ENCODE measurements at regions not wholly inside any gene's neighbourhood (a gene's known extent, or its start where the extent isn't known, plus 50 kb on each side); places are given as distances from the start of the nearest gene placed in this dataset.
A peak's percentile ranks its signal among the peaks of the same experiment; 100 is the strongest.

DNA sequence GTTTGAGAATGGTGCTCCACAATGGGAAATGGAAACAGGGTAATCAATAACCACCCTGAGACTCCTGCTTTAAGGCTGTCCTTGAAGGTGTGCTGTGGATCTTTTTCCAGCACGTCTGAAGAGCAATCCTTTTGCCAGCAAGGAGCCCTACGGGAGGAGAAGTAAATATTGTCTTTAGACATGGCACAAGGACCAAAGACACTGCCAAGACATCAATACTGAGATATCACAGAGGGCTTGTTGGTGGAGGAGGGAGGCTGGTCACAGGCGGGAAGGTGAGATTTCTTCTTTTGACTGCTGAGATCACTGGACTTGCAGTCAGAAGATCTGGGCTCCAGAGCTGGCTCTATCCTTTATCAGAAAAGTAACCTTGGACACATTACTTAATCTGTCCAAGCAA is 135.0 kb upstream of the ZNF462 start:
- TF ChIP-seq, protein P1, sequence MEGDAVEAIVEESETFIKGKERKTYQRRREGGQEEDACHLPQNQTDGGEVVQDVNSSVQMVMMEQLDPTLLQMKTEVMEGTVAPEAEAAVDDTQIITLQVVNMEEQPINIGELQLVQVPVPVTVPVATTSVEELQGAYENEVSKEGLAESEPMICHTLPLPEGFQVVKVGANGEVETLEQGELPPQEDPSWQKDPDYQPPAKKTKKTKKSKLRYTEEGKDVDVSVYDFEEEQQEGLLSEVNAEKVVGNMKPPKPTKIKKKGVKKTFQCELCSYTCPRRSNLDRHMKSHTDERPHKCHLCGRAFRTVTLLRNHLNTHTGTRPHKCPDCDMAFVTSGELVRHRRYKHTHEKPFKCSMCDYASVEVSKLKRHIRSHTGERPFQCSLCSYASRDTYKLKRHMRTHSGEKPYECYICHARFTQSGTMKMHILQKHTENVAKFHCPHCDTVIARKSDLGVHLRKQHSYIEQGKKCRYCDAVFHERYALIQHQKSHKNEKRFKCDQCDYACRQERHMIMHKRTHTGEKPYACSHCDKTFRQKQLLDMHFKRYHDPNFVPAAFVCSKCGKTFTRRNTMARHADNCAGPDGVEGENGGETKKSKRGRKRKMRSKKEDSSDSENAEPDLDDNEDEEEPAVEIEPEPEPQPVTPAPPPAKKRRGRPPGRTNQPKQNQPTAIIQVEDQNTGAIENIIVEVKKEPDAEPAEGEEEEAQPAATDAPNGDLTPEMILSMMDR (IDR thresholded peaks at IDR 0.05), result no peak
- no peak for FAIRE-seq
- 22 to 34% methylated on average over 3 of the region's 3 CpGs for WGBS, 2 donors

DNA sequence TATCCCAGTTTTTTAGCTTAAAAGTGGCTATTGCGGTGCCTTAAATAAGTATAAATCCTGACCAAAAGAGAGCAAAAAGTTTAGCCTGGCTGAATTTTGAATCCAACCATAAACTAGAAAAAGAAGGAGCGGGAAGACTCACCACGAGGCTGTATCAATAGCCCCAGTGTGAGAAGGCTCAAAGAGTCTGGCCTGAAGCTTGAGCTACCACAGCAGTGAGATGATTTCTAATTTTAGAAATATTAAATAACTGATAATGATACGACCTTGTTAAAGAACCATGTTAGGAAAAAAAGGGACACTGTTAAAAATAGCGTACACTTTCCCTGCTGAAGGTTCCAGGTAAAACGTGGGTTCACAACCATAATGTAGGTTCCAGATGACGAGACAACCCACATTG is 134.1 kb upstream of the ZNF462 start:
- H3K9me3 ChIP-seq, result no peaks in the 10 kb centered on the region
- no peak for FAIRE-seq
- peaks cover 3 to 13% (median 8%) of the 10 kb centered on the region in 3 donors for H3K4me1 ChIP-seq
- TF ChIP-seq, protein P1 (IDR thresholded peaks at IDR 0.05), result no peak
- DNase-seq, result no peak
- H3K4me3 ChIP-seq, result no peak overlapping the region
- H3K27me3 ChIP-seq, result no peaks in the 10 kb centered on the region
- no peaks in the 10 kb centered on the region for H3K36me3 ChIP-seq
- no peak overlapping the region for H3K27ac ChIP-seq
- intact Hi-C loops (cut with DNase I), result no loop called here
- 50 to 57% methylated on average over 7 of the region's 7 CpGs for WGBS, 2 donors
- ATAC-seq, result peak in 1 of 4 donors; percentile 55

More for the DNA sequence above, 135.0 kb upstream of the ZNF462 start:
- intact Hi-C loops (cut with DNase I), result no loop called here
- Histone ChIP-seq H3K4me1 (peaks cover 0 to 5% (median 3%) of the 10 kb centered on the region in 3 donors), H3K9me3 (no peaks in the 10 kb centered on the region), H3K27me3 (no peaks in the 10 kb centered on the region), H3K36me3 (no peaks in the 10 kb centered on the region), H3K4me3 (no peak overlapping the region), H3K27ac (no peak overlapping the region)
- peak in 3 of 6 donors; percentile 13 to 32 (median 13) for DNase-seq
- ATAC-seq, result peak; percentile 17 to 90 (median 67)

DNA sequence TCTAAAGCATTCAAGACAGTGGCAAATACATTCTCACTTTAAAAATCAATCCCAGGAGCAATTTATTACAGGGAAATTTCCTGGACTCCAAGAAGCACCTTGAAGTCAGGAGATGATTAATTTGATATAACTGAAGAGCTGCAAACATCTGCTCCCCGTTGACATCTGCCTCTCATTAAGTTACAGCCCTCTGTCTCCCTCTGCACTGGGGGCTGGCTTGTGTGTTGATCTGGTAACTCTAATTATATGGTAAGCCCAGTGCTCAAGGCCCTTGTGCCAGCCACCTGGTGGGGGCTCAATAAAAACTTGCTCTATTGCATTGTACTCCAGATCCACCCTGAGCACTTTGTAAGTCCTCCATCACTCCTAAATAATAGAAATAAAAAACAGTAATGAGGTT is 131.1 kb upstream of the ZNF462 start:
- no peak for FAIRE-seq
- intact Hi-C loops (cut with DNase I), result no loop called here
- no peaks in the 10 kb centered on the region for H3K27me3 ChIP-seq
- no peaks in the 10 kb centered on the region for H3K9me3 ChIP-seq
- peaks cover 7 to 18% (median 13%) of the 10 kb centered on the region in 3 donors for H3K4me1 ChIP-seq
- DNase-seq, result no peak
- WGBS, 2 donors, result 33 to 53% methylated on average over 1 of the region's 1 CpG
- no peaks in the 10 kb centered on the region for H3K36me3 ChIP-seq
- H3K27ac ChIP-seq, result no peak overlapping the region
- TF ChIP-seq, protein P1 (IDR thresholded peaks at IDR 0.05), result no peak
- H3K4me3 ChIP-seq, result no peak overlapping the region
- no peak for ATAC-seq

GRCh38 chr9:106733828-106734380 is 129.1 kb upstream of the ZNF462 start:
- no peaks in the 10 kb centered on the region for H3K27me3 ChIP-seq
- peaks cover 7 to 13% (median 10%) of the 10 kb centered on the region in 3 donors for H3K4me1 ChIP-seq
- intact Hi-C loops (cut with DNase I), result no loop called here
- TF ChIP-seq, protein P1 (IDR thresholded peaks at IDR 0.05), result no peak
- DNase-seq (no peak), FAIRE-seq (no peak), ATAC-seq (peak; percentile 58 to 83 (median 64))
- H3K9me3 ChIP-seq, result no peaks in the 10 kb centered on the region
- 25 to 44% methylated on average over 3 of the region's 3 CpGs for WGBS, 2 donors
- H3K4me3 ChIP-seq, result no peak overlapping the region
- H3K27ac ChIP-seq, result peak overlapping the region in 1 of 4 donors; percentile 17
- no peaks in the 10 kb centered on the region for H3K36me3 ChIP-seq

GRCh38 chr9:106737516-106737915 is 125.5 kb upstream of the ZNF462 start:
- Histone ChIP-seq H3K27me3 (no peaks in the 10 kb centered on the region), H3K9me3 (no peaks in the 10 kb centered on the region), H3K4me3 (no peak overlapping the region), H3K36me3 (no peaks in the 10 kb centered on the region), H3K4me1 (peaks cover 7 to 13% (median 10%) of the 10 kb centered on the region in 3 donors), H3K27ac (no peak overlapping the region)
- intact Hi-C loops (cut with DNase I), result no loop called here
- ATAC-seq, result no peak
- no peak for FAIRE-seq
- WGBS, 2 donors, result 85 to 86% methylated on average over 3 of the region's 3 CpGs
- no peak for DNase-seq
- TF ChIP-seq, protein P1 (IDR thresholded peaks at IDR 0.05), result no peak
